GM18909 (cell line): ENCODE measurements at regions not wholly inside any gene's neighbourhood (a gene's known extent, or its start where the extent isn't known, plus 50 kb on each side); places are given as distances from the start of the nearest gene placed in this dataset.
"Not testable (repeated sequence)": the region's sequence is repeated elsewhere in the genome, so short reads cannot be mapped to it uniquely, and the experiment has no call there.

Source experiments
- ATAC-seq: cut with Tn5 transposase; IDR thresholded peaks from one replicate; pipeline ENCODE4 v1.9.1; 2021; ENCODE audit warnings: mild to moderate bottlenecking; ENCODE audit not compliant: unreplicated experiment, poor library complexity

GRCh38 chr17:14460516-14461226 lies 159.8 kb downstream of the HS3ST3B1 start:
- ATAC-seq = no peak

- ATAC-seq = no peak
These were observed 159.1 kb downstream of the HS3ST3B1 start for GRCh38 chr17:14459955-14460354.

GRCh38 chr17:14458724-14459123 lies 157.8 kb downstream of the HS3ST3B1 start:
- ATAC-seq = no peak

- no peak for ATAC-seq
These were observed 153.9 kb downstream of the HS3ST3B1 start for GRCh38 chr17:14454746-14455145.

- no peak for ATAC-seq
These were observed 152.0 kb downstream of the HS3ST3B1 start for GRCh38 chr17:14452856-14453255.

GRCh38 chr17:14451729-14452191 lies 150.9 kb downstream of the HS3ST3B1 start:
- ATAC-seq = no peak

- ATAC-seq = no peak
These were observed 147.9 kb downstream of the HS3ST3B1 start for GRCh38 chr17:14448818-14449217.

GRCh38 chr17:14446825-14447224 lies 145.9 kb downstream of the HS3ST3B1 start:
- ATAC-seq = no peak

- ATAC-seq = no peak
These were observed 144.0 kb downstream of the HS3ST3B1 start for GRCh38 chr17:14444915-14445314.

GRCh38 chr17:14442798-14443528 lies 142.1 kb downstream of the HS3ST3B1 start:
- no peak for ATAC-seq

- ATAC-seq = no peak
These were observed 136.3 kb downstream of the HS3ST3B1 start for GRCh38 chr17:14437176-14437575.

- no peak for ATAC-seq
These were observed 135.4 kb downstream of the HS3ST3B1 start for GRCh38 chr17:14436266-14436665.

- peak; percentile 90 for ATAC-seq
These were observed 133.6 kb downstream of the HS3ST3B1 start for GRCh38 chr17:14434506-14434905.

GRCh38 chr17:14432079-14432478 lies 131.2 kb downstream of the HS3ST3B1 start:
- ATAC-seq = no peak

- no peak for ATAC-seq
These were observed 128.2 kb downstream of the HS3ST3B1 start for GRCh38 chr17:14429084-14429483.

- ATAC-seq = peak; percentile 77
These were observed 127.8 kb downstream of the HS3ST3B1 start for GRCh38 chr17:14428648-14429029.

- ATAC-seq = peak; percentile 88
These were observed 127.2 kb downstream of the HS3ST3B1 start for GRCh38 chr17:14427900-14428647.

- not testable (repeated sequence) for ATAC-seq
These were observed 122.3 kb downstream of the HS3ST3B1 start for GRCh38 chr17:14423156-14423555.

- no peak for ATAC-seq
These were observed 116.5 kb downstream of the HS3ST3B1 start for GRCh38 chr17:14417336-14417735.

GRCh38 chr17:14409292-14409691 lies 108.4 kb downstream of the HS3ST3B1 start:
- ATAC-seq = no peak

GRCh38 chr17:14407541-14407940 lies 106.7 kb downstream of the HS3ST3B1 start:
- ATAC-seq = no peak
